Neural cell (in vitro differentiated cells): ENCODE measurements at regions not wholly inside any gene's neighbourhood (a gene's known extent, or its start where the extent isn't known, plus 50 kb on each side); places are given as distances from the start of the nearest gene placed in this dataset.

Experiments
- H2AFZ ChIP-seq: fragments of 200-600, 300-800 bp; sonication (generic), shearing (Covaris generic); 2 replicates; pipeline ENCODE4 v1.6.0; 2014; ENCODE audit warnings: low read depth, mild to moderate bottlenecking, antibody characterized with exemption, low read length, moderate library complexity
- H3F3A ChIP-seq: fragments of 200-600 bp; shearing (Covaris generic); 2 replicates; pipeline ENCODE4 v1.6.1; 2016; ENCODE audit warnings: mild to moderate bottlenecking, moderate library complexity, mixed read lengths, antibody characterized with exemption, low read length; ENCODE audit not compliant: insufficient read depth, poor library complexity, severe bottlenecking
- H3K27ac ChIP-seq: fragments of 200-600, 300-800 bp; sonication (generic), shearing (Covaris generic); 2 replicates; pipeline ENCODE4 v1.5.1; 2014; ENCODE audit warnings: mild to moderate bottlenecking, low read length, moderate library complexity
- H3K27me3 ChIP-seq: fragments of 300-800, 200-600 bp; sonication (generic), shearing (Covaris generic); 2 replicates; pipeline ENCODE4 v1.6.0; 2014; ENCODE audit warnings: mild to moderate bottlenecking, low read depth, low read length, moderate library complexity; ENCODE audit not compliant: insufficient read depth
- H3K36me3 ChIP-seq: fragments of 300-800, 200-600 bp; sonication (generic), shearing (Covaris generic); 2 replicates; pipeline ENCODE4 v1.5.1; 2014; ENCODE audit warnings: mild to moderate bottlenecking, antibody characterized with exemption, low read length, moderate library complexity; ENCODE audit not compliant: insufficient read depth
- H3K4me2 ChIP-seq: fragments of 300-800, 200-600 bp; sonication (generic), shearing (Covaris generic); 2 replicates; pipeline ENCODE4 v1.6.0; 2014; ENCODE audit warnings: mild to moderate bottlenecking, low read length
- H3K4me3 ChIP-seq: fragments of 300-800, 200-600 bp; sonication (generic), shearing (Covaris generic); 2 replicates; pipeline ENCODE4 v1.5.1; 2014; ENCODE audit warnings: mild to moderate bottlenecking, low read length, moderate library complexity
- H3K79me2 ChIP-seq: fragments of 200-600 bp; shearing (Covaris generic); replicated peaks from 2 replicates; pipeline ENCODE4 v1.6.0; 2014; ENCODE audit warnings: mild to moderate bottlenecking, low read length, moderate library complexity; ENCODE audit not compliant: insufficient read depth
- H3K9ac ChIP-seq: fragments of 300-800, 200-600 bp; sonication (generic), shearing (Covaris generic); 2 replicates; pipeline ENCODE4 v1.6.1; 2016; ENCODE audit warnings: mild to moderate bottlenecking, low read length, mixed read lengths
- H3K9me2 ChIP-seq: fragments of 200-600 bp; shearing (Covaris generic); 2 replicates; pipeline ENCODE4 v1.6.1; 2016; ENCODE audit warnings: mild to moderate bottlenecking, low read length, mixed read lengths; ENCODE audit not compliant: insufficient read depth
- H3K9me3 ChIP-seq: fragments of 200-600, 300-800 bp; sonication (generic), shearing (Covaris generic); 2 replicates; pipeline ENCODE4 v1.6.1; 2016; ENCODE audit warnings: mild to moderate bottlenecking, mixed run types, low read length, moderate library complexity, mixed read lengths
- H4K20me1 ChIP-seq: fragments of 200-600 bp; shearing (Covaris generic); 2 replicates; pipeline ENCODE4 v1.6.1; 2016; ENCODE audit warnings: mild to moderate bottlenecking, mixed run types; ENCODE audit not compliant: insufficient read depth
- EP300 ChIP-seq: fragments of 450-650 bp; conservative IDR thresholded peaks from 2 replicates; pipeline ENCODE4 v1.6.1; 2014; ENCODE audit warnings: antibody characterized with exemption, mild to moderate bottlenecking, moderate library complexity; ENCODE audit not compliant: poor library complexity, severe bottlenecking
- EZH2 ChIP-seq: fragments of 200-600, 300-800 bp; shearing (Covaris generic), sonication (generic); IDR thresholded peaks from 2 replicates; pipeline ENCODE4 v1.6.1; 2014; ENCODE audit warnings: antibody characterized with exemption, low read length, borderline replicate concordance, mild to moderate bottlenecking; ENCODE audit not compliant: insufficient read depth, poor library complexity, severe bottlenecking
- MXI1 ChIP-seq: fragments of 450-650 bp; conservative IDR thresholded peaks from 2 replicates; pipeline ENCODE4 v1.6.1; 2014; ENCODE audit warnings: antibody characterized with exemption, mild to moderate bottlenecking; ENCODE audit not compliant: poor library complexity, severe bottlenecking
- POLR2AphosphoS5 ChIP-seq: IDR thresholded peaks from 2 replicates; pipeline ENCODE4 v1.6.1; 2012
- RAD21 ChIP-seq: fragments of 450-650 bp; conservative IDR thresholded peaks from 2 replicates; pipeline ENCODE4 v1.6.1; 2014; ENCODE audit warnings: antibody characterized with exemption, mild to moderate bottlenecking, moderate library complexity
- SMC3 ChIP-seq: fragments of 450-650 bp; conservative IDR thresholded peaks from 2 replicates; pipeline ENCODE4 v1.6.1; 2014; ENCODE audit warnings: antibody characterized with exemption, mild to moderate bottlenecking, moderate library complexity; ENCODE audit not compliant: poor library complexity
- TAF1 ChIP-seq: IDR thresholded peaks from 2 replicates; pipeline ENCODE4 v1.6.1; 2012; ENCODE audit warnings: low read depth
- TF ChIP-seq, protein P1 (sequence below): IDR thresholded peaks from 2 replicates; pipeline ENCODE4 v1.6.1; 2012; ENCODE audit warnings: borderline replicate concordance

DNA sequence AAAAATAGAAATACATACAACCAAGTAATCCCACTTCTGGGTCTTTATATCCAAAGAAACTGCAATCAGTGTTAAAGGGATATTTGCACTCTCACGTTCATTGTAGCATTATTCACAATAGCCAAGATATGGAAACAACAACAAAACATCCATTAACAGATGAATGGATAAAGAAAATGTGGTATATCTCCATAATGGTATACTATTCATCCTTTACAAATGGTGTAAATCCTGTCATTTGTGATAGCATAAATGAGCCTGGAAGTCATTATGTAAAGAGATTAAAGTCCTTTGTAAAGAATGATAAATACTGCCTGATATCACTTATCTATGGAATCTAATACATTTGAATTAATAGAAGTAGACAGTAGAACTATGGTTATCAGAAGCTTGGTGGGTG lies 327.7 kb downstream of the UTRN start:
- Histone ChIP-seq H3K9ac (no peak overlapping the region), H3K9me3 (no peaks in the 10 kb centered on the region), H3K79me2 (no peaks in the 10 kb centered on the region), H2AFZ (no peak overlapping the region), H3K27ac (no peak overlapping the region), H3F3A (no peaks in the 10 kb centered on the region), H3K4me3 (no peak overlapping the region), H3K9me2 (no peaks in the 10 kb centered on the region), H3K27me3 (no peaks in the 10 kb centered on the region), H3K4me2 (no peak overlapping the region), H3K36me3 (no peaks in the 10 kb centered on the region), H4K20me1 (no peaks in the 10 kb centered on the region)
- TF ChIP-seq, protein P1, sequence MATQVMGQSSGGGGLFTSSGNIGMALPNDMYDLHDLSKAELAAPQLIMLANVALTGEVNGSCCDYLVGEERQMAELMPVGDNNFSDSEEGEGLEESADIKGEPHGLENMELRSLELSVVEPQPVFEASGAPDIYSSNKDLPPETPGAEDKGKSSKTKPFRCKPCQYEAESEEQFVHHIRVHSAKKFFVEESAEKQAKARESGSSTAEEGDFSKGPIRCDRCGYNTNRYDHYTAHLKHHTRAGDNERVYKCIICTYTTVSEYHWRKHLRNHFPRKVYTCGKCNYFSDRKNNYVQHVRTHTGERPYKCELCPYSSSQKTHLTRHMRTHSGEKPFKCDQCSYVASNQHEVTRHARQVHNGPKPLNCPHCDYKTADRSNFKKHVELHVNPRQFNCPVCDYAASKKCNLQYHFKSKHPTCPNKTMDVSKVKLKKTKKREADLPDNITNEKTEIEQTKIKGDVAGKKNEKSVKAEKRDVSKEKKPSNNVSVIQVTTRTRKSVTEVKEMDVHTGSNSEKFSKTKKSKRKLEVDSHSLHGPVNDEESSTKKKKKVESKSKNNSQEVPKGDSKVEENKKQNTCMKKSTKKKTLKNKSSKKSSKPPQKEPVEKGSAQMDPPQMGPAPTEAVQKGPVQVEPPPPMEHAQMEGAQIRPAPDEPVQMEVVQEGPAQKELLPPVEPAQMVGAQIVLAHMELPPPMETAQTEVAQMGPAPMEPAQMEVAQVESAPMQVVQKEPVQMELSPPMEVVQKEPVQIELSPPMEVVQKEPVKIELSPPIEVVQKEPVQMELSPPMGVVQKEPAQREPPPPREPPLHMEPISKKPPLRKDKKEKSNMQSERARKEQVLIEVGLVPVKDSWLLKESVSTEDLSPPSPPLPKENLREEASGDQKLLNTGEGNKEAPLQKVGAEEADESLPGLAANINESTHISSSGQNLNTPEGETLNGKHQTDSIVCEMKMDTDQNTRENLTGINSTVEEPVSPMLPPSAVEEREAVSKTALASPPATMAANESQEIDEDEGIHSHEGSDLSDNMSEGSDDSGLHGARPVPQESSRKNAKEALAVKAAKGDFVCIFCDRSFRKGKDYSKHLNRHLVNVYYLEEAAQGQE = no peak
- no peak for TF ChIP-seq SMC3

DNA sequence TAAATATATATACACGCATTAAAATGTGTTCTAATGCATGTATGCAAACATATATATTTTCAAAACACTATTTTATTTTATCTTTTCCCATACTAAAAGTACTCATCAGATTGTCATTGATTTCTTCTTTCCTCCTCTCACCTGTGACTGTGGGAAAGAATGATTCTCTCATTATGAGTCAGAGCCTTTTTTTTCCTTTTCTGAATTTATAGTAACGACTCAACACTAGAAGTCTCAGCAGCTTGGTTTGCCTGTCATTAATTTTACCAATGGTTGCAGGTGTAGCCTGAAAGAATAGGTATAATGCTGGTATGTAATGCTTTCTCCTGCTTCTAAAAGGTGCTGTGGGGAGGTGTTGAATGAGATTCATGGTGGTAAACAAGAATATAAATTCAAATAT lies 328.7 kb downstream of the UTRN start:
- Histone ChIP-seq H4K20me1 (no peaks in the 10 kb centered on the region), H3K36me3 (no peaks in the 10 kb centered on the region), H2AFZ (no peak overlapping the region), H3K9ac (no peak overlapping the region), H3K4me2 (no peak overlapping the region), H3K27ac (no peak overlapping the region), H3K4me3 (no peak overlapping the region), H3K79me2 (no peaks in the 10 kb centered on the region), H3K9me3 (no peaks in the 10 kb centered on the region), H3K27me3 (no peaks in the 10 kb centered on the region), H3F3A (no peaks in the 10 kb centered on the region), H3K9me2 (no peaks in the 10 kb centered on the region)
- TF ChIP-seq POLR2AphosphoS5 (no peak), SMC3 (no peak), EZH2 (no peak)
- TF ChIP-seq, protein P1 = no peak

DNA sequence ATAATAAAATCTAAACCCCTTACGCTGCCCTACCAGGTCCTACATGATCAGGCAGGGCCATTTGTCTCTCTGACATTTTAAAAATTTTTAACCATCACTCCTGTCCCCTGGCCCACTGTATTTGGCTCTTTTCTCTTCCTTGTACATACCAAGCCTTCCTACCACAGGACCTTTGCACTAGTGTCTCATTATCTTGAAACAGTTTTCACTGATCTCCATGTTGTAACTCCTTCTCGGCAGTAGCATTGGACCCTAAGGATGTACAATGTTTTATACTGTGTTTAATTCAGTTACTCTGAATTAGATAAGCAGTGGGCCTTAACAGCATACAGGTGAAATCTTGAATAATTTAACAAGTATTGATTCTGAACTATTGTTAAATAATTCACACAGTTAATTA lies 330.7 kb downstream of the UTRN start:
- no peaks in the 10 kb centered on the region for H3K9me3 ChIP-seq
- H3K79me2 ChIP-seq = no peaks in the 10 kb centered on the region
- TF ChIP-seq EP300 (no peak), EZH2 (no peak), RAD21 (no peak), SMC3 (no peak), MXI1 (no peak), TAF1 (no peak)
- TF ChIP-seq, protein P1 = no peak
- no peaks in the 10 kb centered on the region for H3K36me3 ChIP-seq
- H3F3A ChIP-seq = no peaks in the 10 kb centered on the region
- H3K4me2 ChIP-seq = no peak overlapping the region
- no peaks in the 10 kb centered on the region for H3K27me3 ChIP-seq
- no peak overlapping the region for H3K27ac ChIP-seq
- no peaks in the 10 kb centered on the region for H3K9me2 ChIP-seq
- no peak overlapping the region for H3K9ac ChIP-seq
- H2AFZ ChIP-seq = no peak overlapping the region
- H4K20me1 ChIP-seq = no peaks in the 10 kb centered on the region
- H3K4me3 ChIP-seq = no peak overlapping the region
